Neural cell (in vitro differentiated cells): ENCODE measurements at regions not wholly inside any gene's neighbourhood (a gene's known extent, or its start where the extent isn't known, plus 50 kb on each side); places are given as distances from the start of the nearest gene placed in this dataset.

Source experiments
- EZH2 ChIP-seq: fragments of 200-600, 300-800 bp; shearing (Covaris generic), sonication (generic); IDR thresholded peaks from 2 replicates; pipeline ENCODE4 v1.6.1; 2014; ENCODE audit warnings: antibody characterized with exemption, low read length, borderline replicate concordance, mild to moderate bottlenecking; ENCODE audit not compliant: insufficient read depth, poor library complexity, severe bottlenecking
- POLR2AphosphoS5 ChIP-seq: IDR thresholded peaks from 2 replicates; pipeline ENCODE4 v1.6.1; 2012
- RAD21 ChIP-seq: fragments of 450-650 bp; conservative IDR thresholded peaks from 2 replicates; pipeline ENCODE4 v1.6.1; 2014; ENCODE audit warnings: antibody characterized with exemption, mild to moderate bottlenecking, moderate library complexity
- TF ChIP-seq, protein P1 (sequence below): fragments of 450-650 bp; IDR thresholded peaks from 2 replicates; pipeline ENCODE4 v1.5.1; 2014; ENCODE audit warnings: antibody characterized with exemption, mild to moderate bottlenecking, moderate library complexity; ENCODE audit not compliant: poor library complexity, severe bottlenecking

DNA sequence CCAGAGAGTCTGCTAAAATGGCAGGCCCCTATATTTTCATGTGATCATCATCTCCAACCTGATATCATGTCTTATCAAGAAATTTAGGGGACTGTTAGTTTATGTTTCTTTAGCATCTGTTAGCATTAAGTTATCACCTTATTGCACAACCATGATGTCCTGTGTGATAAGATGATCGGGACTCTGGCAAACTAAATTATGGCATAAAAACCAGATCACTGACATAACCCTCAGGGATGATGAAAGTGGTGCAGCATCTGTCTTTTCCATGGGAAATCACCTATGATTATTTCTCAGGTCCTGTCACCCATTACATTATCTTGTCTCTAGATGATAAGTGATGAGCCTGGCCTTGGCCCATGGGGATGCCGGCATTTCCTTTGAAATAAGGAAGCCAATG is 458.6 kb upstream of the DCC start:
- no peak for TF ChIP-seq RAD21
- TF ChIP-seq, protein P1, sequence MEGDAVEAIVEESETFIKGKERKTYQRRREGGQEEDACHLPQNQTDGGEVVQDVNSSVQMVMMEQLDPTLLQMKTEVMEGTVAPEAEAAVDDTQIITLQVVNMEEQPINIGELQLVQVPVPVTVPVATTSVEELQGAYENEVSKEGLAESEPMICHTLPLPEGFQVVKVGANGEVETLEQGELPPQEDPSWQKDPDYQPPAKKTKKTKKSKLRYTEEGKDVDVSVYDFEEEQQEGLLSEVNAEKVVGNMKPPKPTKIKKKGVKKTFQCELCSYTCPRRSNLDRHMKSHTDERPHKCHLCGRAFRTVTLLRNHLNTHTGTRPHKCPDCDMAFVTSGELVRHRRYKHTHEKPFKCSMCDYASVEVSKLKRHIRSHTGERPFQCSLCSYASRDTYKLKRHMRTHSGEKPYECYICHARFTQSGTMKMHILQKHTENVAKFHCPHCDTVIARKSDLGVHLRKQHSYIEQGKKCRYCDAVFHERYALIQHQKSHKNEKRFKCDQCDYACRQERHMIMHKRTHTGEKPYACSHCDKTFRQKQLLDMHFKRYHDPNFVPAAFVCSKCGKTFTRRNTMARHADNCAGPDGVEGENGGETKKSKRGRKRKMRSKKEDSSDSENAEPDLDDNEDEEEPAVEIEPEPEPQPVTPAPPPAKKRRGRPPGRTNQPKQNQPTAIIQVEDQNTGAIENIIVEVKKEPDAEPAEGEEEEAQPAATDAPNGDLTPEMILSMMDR = no peak
- TF ChIP-seq POLR2AphosphoS5 = no peak
- TF ChIP-seq EZH2 = no peak
